ENCODE measurements at regions not wholly inside any gene's neighbourhood (a gene's known extent, or its start where the extent isn't known, plus 50 kb on each side); places are given as distances from the start of the nearest gene placed in this dataset.

DNA sequence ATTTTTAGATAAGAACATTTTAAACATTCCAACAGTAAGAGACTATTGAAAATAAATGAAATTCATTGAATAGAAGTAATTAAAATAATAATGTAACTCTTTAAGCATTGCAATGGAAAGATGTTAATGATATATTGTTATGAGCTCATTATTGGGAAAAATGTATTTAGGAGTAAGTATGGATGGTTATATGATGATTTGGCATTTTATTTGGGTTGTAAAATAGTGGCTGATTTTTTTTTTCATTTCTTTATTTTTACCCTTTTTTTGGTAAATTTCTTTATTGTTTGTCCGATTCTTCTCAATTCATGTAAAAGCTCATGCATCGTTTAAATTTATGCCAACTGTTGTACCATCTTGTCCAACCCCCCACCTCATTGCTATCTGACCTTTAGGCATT lies 539.9 kb downstream of the HS3ST4 start:
- H3K4me2 ChIP-seq (ENCODE audit: low read length) = no peak overlapping the region
- H3K9ac ChIP-seq (ENCODE audit: low read length) = no peak overlapping the region
- H3K36me3 ChIP-seq (ENCODE audit: control insufficient read depth in 1 of 2, insufficient read depth in 2 of 2, low read length in 2 of 2) = no peaks in the 10 kb centered on the region
- H3K4me3 ChIP-seq (replicated peaks in 1 of 2; ENCODE audit: low read depth in 1 of 2, low read length in 2 of 2) = no peak overlapping the region
- peaks cover 0 to 10% of the 10 kb centered on the region in 2 experiments; a peak in 1 of 4 replicates for H3K9me3 ChIP-seq (ENCODE audit: control insufficient read depth in 1 of 2, insufficient read depth in 1 of 2, low read depth in 1 of 2, low read length in 2 of 2)
- no TSS peak for BruUV-seq (replicated peaks)
- no peak overlapping the region for H3K27ac ChIP-seq (ENCODE audit: low read depth, low read length)
- ChIA-PET POLR2A (no interaction called here), CTCF (interaction anchor here (0.6 kb wide), 1 partner anchor 257 kb away, joined by 6 read pairs; no protein-coding TSS in a partner anchor), RAD21 (ENCODE audit: low non-redundant PET in 1 of 2, low total read pairs in 2 of 2, uncharacterized antibody in 2 of 2, unreplicated experiment in 2 of 2) (no interaction called here)
- H3K27me3 ChIP-seq (ENCODE audit: insufficient read depth, low read length) = no peaks in the 10 kb centered on the region
- H3K4me1 ChIP-seq (ENCODE audit: control insufficient read depth in 1 of 2, insufficient read depth in 2 of 2, low read length in 2 of 2) = no peaks in the 10 kb centered on the region
- no peaks in the 10 kb centered on the region for H4K20me1 ChIP-seq (ENCODE audit: insufficient read depth)
- no peaks in the 10 kb centered on the region for H3K79me2 ChIP-seq (ENCODE audit: insufficient read depth, low read length)
- ATAC-seq (no peak), DNase-seq (ENCODE audit: low read depth, low spot score) (no peak)
- no peaks in the 10 kb centered on the region for H3K9me2 ChIP-seq (ENCODE audit: insufficient read depth)
- no peak for TF ChIP-seq ZFX (IDR thresholded peaks at IDR 0.05)
- no peak overlapping the region for H2AFZ ChIP-seq (ENCODE audit: low read depth, low read length, poor library complexity, severe bottlenecking)
- intact Hi-C loops (cut with micrococcal nuclease) = no loop called here

DNA sequence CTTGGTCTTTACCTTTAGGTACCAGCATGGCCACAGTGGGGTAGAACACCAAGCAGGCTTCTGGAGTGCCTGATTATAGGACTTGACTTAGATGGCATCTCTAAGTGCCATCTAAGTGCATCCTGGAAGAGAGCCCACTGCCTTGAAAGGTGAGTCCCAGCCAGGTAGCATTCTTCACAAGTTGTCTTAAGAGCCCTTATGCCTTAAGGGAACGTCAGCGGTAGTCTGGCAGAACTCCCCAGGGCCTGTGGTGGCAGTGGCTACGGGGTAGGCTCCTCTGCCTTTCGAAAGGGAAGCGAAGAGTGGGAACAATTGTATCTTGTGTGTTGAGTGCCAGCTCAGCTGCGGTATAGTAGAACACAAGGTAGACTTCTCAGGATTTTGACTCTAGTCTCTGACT lies 549.0 kb downstream of the HS3ST4 start:
- Histone ChIP-seq H3K79me2 (ENCODE audit: insufficient read depth, low read length) (no peaks in the 10 kb centered on the region), H3K36me3 (ENCODE audit: control insufficient read depth in 1 of 2, insufficient read depth in 2 of 2, low read length in 2 of 2) (no peaks in the 10 kb centered on the region), H3K9me3 (ENCODE audit: control insufficient read depth in 1 of 2, insufficient read depth in 1 of 2, low read depth in 1 of 2, low read length in 2 of 2) (peaks cover 0 to 13% of the 10 kb centered on the region in 2 experiments; a peak in 2 of 4 replicates), H3K9me2 (ENCODE audit: insufficient read depth) (no peaks in the 10 kb centered on the region), H3K27me3 (ENCODE audit: insufficient read depth, low read length) (no peaks in the 10 kb centered on the region), H3K4me3 (replicated peaks in 1 of 2; ENCODE audit: low read depth in 1 of 2, low read length in 2 of 2) (no peak overlapping the region), H4K20me1 (ENCODE audit: insufficient read depth) (no peaks in the 10 kb centered on the region), H2AFZ (ENCODE audit: low read depth, low read length, poor library complexity, severe bottlenecking) (no peak overlapping the region), H3K4me1 (ENCODE audit: control insufficient read depth in 1 of 2, insufficient read depth in 2 of 2, low read length in 2 of 2) (no peaks in the 10 kb centered on the region), H3K4me2 (ENCODE audit: low read length) (no peak overlapping the region), H3K9ac (ENCODE audit: low read length) (no peak overlapping the region), H3K27ac (ENCODE audit: low read depth, low read length) (no peak overlapping the region)
- BruUV-seq (replicated peaks) = no TSS peak
- POLR2A ChIA-PET = no interaction called here
- RAD21 ChIA-PET (ENCODE audit: low non-redundant PET in 1 of 2, low total read pairs in 2 of 2, uncharacterized antibody in 2 of 2, unreplicated experiment in 2 of 2) = no interaction called here
- no peak for TF ChIP-seq FOSL1 (IDR thresholded peaks at IDR 0.05; ENCODE audit: low read depth)
- TF ChIP-seq SRF (IDR thresholded peaks at IDR 0.05; ENCODE audit: low read depth) = no peak
- no peak for TF ChIP-seq SP1 (IDR thresholded peaks at IDR 0.05; ENCODE audit: low read depth)
- no peak for TF ChIP-seq EZH2phosphoT487 (IDR thresholded peaks at IDR 0.05; ENCODE audit: borderline replicate concordance)
- TF ChIP-seq, protein P1, sequence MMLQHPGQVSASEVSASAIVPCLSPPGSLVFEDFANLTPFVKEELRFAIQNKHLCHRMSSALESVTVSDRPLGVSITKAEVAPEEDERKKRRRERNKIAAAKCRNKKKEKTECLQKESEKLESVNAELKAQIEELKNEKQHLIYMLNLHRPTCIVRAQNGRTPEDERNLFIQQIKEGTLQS (IDR thresholded peaks at IDR 0.05) = no peak
- no peak for TF ChIP-seq ZNF274 (IDR thresholded peaks at IDR 0.05; ENCODE audit: low read depth, low read length)
- TF ChIP-seq JUND (IDR thresholded peaks at IDR 0.05) = no peak
- no peak for TF ChIP-seq CEBPB (IDR thresholded peaks at IDR 0.05; ENCODE audit: low read depth)
- no peak for TF ChIP-seq SIN3A (IDR thresholded peaks at IDR 0.05; ENCODE audit: low read depth)
- no peak for TF ChIP-seq ZFX (IDR thresholded peaks at IDR 0.05)
- no peak for TF ChIP-seq ZBTB33 (IDR thresholded peaks at IDR 0.05; ENCODE audit: extremely low read depth, insufficient replicate concordance, low read length)
- no peak for TF ChIP-seq EZH2 (IDR thresholded peaks at IDR 0.05)
- TF ChIP-seq, protein P2, sequence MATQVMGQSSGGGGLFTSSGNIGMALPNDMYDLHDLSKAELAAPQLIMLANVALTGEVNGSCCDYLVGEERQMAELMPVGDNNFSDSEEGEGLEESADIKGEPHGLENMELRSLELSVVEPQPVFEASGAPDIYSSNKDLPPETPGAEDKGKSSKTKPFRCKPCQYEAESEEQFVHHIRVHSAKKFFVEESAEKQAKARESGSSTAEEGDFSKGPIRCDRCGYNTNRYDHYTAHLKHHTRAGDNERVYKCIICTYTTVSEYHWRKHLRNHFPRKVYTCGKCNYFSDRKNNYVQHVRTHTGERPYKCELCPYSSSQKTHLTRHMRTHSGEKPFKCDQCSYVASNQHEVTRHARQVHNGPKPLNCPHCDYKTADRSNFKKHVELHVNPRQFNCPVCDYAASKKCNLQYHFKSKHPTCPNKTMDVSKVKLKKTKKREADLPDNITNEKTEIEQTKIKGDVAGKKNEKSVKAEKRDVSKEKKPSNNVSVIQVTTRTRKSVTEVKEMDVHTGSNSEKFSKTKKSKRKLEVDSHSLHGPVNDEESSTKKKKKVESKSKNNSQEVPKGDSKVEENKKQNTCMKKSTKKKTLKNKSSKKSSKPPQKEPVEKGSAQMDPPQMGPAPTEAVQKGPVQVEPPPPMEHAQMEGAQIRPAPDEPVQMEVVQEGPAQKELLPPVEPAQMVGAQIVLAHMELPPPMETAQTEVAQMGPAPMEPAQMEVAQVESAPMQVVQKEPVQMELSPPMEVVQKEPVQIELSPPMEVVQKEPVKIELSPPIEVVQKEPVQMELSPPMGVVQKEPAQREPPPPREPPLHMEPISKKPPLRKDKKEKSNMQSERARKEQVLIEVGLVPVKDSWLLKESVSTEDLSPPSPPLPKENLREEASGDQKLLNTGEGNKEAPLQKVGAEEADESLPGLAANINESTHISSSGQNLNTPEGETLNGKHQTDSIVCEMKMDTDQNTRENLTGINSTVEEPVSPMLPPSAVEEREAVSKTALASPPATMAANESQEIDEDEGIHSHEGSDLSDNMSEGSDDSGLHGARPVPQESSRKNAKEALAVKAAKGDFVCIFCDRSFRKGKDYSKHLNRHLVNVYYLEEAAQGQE (IDR thresholded peaks at IDR 0.05; ENCODE audit: low read depth) = no peak
- no peak for TF ChIP-seq CTCF (IDR thresholded peaks at IDR 0.05 in 2 of 3, conservative IDR thresholded peaks at IDR 0.05 in 1 of 3; ENCODE audit: borderline replicate concordance in 1 of 3, insufficient read depth in 1 of 3, low read depth in 2 of 3, low read length in 2 of 3)
- intact Hi-C loops (cut with micrococcal nuclease) = no loop called here
- ATAC-seq = no peak
- no peak for DNase-seq (ENCODE audit: low read depth, low spot score)
- CTCF ChIA-PET = no interaction called here
